DND-41 (cell line): ENCODE measurements at regions not wholly inside any gene's neighbourhood (a gene's known extent, or its start where the extent isn't known, plus 50 kb on each side); places are given as distances from the start of the nearest gene placed in this dataset.

Experiments
- EZH2 ChIP-seq: IDR thresholded peaks from 3 replicates; pipeline ENCODE4 v1.6.1; 2012; ENCODE audit warnings: borderline replicate concordance, low read depth, mild to moderate bottlenecking, moderate library complexity, low read length, inconsistent platforms; ENCODE audit not compliant: severe bottlenecking
- TF ChIP-seq, protein P1 (sequence below): IDR thresholded peaks from 2 replicates; pipeline ENCODE4 v1.5.1; 2012; ENCODE audit warnings: borderline replicate concordance, low read length, moderate library complexity, mild to moderate bottlenecking; ENCODE audit not compliant: poor library complexity, severe bottlenecking; ENCODE audit errors: extremely low read depth

- TF ChIP-seq, protein P1, sequence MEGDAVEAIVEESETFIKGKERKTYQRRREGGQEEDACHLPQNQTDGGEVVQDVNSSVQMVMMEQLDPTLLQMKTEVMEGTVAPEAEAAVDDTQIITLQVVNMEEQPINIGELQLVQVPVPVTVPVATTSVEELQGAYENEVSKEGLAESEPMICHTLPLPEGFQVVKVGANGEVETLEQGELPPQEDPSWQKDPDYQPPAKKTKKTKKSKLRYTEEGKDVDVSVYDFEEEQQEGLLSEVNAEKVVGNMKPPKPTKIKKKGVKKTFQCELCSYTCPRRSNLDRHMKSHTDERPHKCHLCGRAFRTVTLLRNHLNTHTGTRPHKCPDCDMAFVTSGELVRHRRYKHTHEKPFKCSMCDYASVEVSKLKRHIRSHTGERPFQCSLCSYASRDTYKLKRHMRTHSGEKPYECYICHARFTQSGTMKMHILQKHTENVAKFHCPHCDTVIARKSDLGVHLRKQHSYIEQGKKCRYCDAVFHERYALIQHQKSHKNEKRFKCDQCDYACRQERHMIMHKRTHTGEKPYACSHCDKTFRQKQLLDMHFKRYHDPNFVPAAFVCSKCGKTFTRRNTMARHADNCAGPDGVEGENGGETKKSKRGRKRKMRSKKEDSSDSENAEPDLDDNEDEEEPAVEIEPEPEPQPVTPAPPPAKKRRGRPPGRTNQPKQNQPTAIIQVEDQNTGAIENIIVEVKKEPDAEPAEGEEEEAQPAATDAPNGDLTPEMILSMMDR: no peak
- no peak for TF ChIP-seq EZH2
Measured at GRCh38 chr12:93101367-93101766, 172.3 kb upstream of the EEA1 start.
